ENCODE measurements at regions not wholly inside any gene's neighbourhood (a gene's known extent, or its start where the extent isn't known, plus 50 kb on each side); places are given as distances from the start of the nearest gene placed in this dataset.
"Not testable (repeated sequence)": the region's sequence is repeated elsewhere in the genome, so short reads cannot be mapped to it uniquely, and the experiment has no call there.

DNA sequence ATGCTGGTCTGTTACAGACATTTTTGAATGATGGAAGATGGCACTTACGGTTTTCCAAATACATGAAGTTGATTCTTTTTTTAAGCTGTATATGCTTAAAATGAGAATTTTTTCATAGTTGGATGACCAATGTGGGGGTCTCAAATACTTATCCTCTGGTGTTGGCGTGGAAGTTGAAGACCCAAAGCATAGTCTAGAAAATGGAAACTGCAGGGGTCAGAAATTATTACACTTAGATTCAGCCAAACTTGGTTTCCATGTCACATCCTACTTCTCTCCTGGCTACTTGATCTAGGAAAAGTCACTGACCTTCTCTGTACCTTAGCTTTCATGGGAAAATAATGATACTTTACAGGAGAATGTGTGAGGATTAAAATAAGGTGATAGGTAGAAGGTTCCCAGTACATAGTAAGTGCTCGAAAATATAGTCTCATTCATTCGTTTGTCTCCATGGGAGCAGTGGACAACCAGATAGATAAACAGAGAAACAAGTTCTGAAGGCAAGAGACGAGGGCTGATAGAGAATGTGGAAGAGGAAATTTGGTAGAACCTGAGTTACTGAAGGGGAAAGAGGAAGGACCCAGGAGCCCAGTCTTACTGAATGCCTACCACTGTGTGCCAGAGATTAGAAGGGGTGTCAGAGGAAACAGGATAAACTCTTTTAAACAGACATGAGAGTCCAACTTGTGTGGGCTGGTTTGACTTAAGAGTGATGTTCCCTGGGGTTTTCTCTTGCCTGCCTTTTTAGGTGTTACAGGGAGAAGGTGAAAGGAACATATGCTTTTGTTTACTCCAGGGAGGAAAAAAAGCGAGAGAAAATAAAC lies 560.3 kb upstream of the KLF4 start:
- no peak for DNase-seq

DNA sequence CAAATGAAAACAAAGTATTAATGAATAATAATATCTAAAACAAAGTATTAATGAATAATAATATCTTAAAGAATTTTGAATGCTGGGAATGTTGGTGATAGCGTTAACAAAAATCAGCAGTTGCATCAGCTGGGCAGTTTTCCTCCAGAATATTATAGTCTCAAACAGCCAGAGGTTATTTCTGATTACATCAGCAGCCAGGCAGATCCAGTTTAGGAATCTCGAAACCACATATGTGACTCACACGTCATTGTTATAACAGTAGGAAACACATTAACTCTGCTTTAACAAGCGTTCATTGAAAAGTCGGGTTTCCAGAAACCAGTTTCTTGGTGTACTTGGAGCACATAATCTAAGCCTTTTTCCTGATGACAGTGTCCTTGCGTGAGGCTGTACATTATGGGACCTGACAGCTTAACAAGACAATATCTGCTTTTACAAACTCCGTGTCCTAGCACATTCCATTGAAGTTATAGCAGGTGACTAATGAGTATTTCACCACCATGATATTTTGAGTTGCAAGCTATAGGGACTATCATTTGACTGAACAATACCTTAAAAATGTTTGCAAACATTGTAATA lies 559.5 kb upstream of the KLF4 start:
- DNase-seq = no peak

GRCh38 chr9:108048406-108049025 lies 558.9 kb upstream of the KLF4 start:
- DNase-seq = no peak

DNA sequence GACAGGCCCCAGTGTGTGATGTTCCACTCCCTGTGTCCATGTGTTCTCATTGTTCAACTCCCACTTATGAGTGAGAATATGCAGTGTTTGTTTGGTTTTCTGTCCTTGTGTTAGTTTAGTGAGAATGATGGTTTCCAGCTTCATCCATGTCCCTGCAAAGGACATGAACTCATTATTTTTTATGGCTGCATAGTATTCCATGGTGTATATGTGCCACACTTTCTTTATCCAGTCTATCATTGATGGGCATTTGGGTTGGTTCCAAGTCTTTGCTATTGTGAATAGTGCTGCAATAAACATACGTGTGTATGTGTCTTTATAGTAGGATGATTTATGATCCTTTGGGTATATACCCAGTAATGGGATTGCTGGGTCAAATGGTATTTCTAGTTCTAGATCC lies 558.2 kb upstream of the KLF4 start:
- DNase-seq = not testable (repeated sequence)

DNA sequence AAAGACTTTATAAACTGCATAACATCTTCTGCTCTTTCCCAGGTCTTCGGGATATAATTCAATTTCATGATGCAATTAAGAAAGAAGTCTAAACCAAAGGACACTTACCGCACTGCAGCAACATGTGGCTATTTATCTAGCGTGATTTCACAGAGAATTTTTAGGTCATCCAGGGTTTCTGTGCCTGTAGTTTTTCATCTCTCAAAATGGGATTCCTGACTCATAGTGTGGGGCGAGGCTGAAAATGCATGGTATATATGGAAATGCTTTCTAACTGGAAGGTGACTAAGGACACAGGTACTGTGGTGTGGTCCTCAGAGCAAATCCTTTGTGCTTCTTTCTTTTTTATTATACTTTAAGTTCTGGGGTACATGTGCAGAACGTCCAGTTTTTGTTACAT lies 557.7 kb upstream of the KLF4 start:
- DNase-seq = no peak

DNA sequence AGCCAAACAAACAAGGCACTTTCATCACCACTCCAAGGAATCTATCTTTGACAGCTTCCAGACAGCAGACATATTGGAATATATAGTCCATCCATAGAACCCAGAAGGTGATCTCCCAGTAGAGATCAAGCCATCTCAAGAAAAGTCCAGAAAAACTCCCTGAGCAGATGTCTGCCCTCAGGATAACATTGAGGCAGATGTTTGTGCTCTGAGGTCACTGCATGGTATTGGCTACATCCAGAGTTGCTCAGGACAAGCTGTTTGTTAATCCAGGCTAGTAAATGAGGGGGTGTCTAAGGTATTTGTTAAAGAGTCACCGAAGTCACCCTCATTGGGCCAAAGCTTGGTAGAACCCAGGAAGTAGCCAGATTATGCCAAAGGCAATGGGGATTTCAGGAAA lies 556.3 kb upstream of the KLF4 start:
- no peak for DNase-seq

GRCh38 chr9:108043585-108043984 lies 554.0 kb upstream of the KLF4 start:
- DNase-seq = no peak

DNA sequence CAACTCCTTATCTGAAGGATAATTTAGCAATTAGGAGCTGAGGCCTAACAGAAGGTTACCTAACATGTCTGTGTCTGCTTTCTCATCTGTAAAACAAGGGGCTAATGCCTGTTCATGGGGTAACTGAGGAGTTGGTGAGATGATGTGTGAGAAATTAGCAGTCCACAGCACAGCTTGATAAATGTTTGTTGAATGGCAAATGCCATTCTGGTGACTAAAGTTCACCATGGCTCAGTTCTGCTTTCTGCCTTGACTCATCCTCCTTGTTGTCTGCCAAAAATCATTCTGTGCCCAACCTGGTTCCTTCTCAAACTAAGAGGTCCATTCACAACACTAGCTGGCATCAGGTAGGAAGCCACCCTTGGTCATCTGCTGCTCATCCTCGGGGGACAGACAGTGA lies 552.0 kb upstream of the KLF4 start:
- no peak for DNase-seq

- DNase-seq = no peak
Measured at GRCh38 chr9:108040783-108041182, 551.2 kb upstream of the KLF4 start.

- DNase-seq = no peak
Measured at GRCh38 chr9:108039493-108039892, 549.9 kb upstream of the KLF4 start.

DNA sequence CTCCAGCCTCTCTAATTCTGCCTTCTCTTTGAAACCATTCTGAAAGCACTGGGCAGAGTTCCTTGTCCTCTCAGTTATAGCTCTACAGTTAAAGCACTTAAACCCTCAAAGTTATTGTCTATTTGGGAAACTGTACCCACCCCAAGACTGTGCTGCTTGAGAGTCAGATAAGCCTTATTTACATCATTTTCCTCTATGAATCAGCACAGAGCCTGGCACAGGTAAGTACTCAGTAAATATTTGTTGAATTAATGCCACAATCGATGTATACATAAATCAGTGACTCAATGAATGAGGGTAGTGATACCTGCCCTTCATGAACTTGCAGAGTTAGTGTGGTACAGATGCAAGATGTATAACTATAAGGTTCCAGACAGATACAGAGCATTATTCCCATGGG lies 549.4 kb upstream of the KLF4 start:
- no peak for DNase-seq

- DNase-seq = no peak
Measured at GRCh38 chr9:108035487-108035886, 545.9 kb upstream of the KLF4 start.

- no peak for DNase-seq
Measured at GRCh38 chr9:108033976-108034964, 544.7 kb upstream of the KLF4 start.

DNA sequence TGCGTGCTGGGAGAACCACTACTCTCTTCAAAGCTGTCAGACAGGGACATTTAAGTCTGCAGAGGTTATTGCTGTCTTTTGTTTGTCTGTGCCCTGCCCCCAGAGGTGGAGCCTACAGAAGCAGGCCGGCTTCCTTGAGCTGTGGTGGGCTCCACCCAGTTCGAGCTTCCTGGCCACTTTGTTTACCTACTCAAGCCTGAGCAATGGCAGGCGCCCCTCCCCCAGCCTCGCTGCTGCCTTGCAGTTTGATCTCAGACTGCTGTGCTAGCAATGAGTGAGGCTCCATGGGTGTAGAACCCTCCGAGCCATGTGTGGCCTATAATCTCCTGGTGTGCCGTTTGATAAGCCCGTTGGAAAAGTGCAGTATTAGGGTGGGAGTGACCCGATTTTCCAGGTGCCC lies 542.5 kb upstream of the KLF4 start:
- DNase-seq = not testable (repeated sequence)

- DNase-seq = not testable (repeated sequence)
Measured at GRCh38 chr9:108031221-108031620, 541.7 kb upstream of the KLF4 start.

- DNase-seq = not testable (repeated sequence)
Measured at GRCh38 chr9:108026718-108027117, 537.1 kb upstream of the KLF4 start.

DNA sequence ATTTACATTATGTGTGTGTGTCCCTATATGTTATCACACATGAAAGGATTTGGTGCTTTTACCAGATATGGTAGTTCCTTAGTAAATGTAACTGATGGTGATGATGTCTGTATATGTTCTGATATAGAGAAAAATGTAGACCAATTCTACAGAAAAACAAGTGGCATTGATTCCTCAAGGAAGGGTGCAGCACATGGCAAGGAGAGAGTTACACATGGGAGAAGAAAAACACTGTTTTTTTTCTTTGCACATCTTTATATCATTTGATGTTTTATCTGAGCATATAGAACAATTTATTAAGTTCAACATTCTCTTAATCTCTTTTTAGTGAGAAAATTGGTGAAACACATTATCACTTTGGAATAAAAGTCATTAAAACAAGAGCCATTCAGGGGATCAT lies 535.0 kb upstream of the KLF4 start:
- no peak for DNase-seq

DNA sequence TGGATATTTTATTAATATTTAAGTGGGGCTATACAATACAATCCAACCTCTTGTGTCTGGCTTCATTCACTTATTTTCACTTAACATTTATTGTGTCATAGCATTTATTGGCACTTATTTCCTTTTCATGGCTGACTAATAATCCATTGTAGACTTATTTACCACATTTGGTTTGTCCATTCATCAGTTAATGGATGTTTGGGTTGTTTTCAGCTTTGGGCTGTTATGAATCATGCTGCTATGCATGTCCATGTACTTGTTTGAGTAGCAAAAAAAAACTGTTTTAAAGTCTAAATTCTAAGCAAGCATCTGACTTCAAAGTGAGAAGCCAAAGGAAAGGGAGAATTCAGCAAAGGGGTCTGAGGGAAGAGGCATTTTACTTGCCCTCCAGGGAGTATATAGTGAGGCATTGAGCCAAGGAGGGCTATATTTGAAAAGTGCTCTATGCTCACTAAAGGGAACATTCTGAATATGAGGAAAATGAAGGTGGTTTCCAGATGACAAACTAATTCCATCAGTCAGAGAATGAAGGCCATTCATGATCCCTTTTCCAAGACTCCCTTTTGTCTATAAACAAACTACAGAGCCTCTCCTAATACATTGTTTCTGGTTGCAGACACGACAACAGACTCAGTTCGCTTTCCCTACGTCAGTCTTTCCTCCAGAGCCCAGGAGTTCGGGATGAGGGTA lies 532.8 kb upstream of the KLF4 start:
- DNase-seq = no peak

GRCh38 chr9:108021096-108021710 lies 531.6 kb upstream of the KLF4 start:
- DNase-seq = no peak

GRCh38 chr9:108019821-108020220 lies 530.3 kb upstream of the KLF4 start:
- DNase-seq = no peak

- no peak for DNase-seq
Measured at GRCh38 chr9:108017671-108018070, 528.1 kb upstream of the KLF4 start.

GRCh38 chr9:108016446-108016845 lies 526.9 kb upstream of the KLF4 start:
- DNase-seq = no peak
